SK-N-SH treated with all-trans-retinoic acid at 6 μM for 48 hours (cell line): ENCODE measurements at regions not wholly inside any gene's neighbourhood (a gene's known extent, or its start where the extent isn't known, plus 50 kb on each side); places are given as distances from the start of the nearest gene placed in this dataset.

Source experiments
- ARNTL ChIP-seq: fragments of 450-650 bp; formaldehyde crosslinking; IDR thresholded peaks from 2 replicates; pipeline ENCODE4 v1.5.0; 2020; ENCODE audit warnings: low read depth, mild to moderate bottlenecking, moderate library complexity, borderline replicate concordance
- ISL1 ChIP-seq: fragments of 250-450 bp; sonication (Bioruptor Pico); IDR thresholded peaks from 2 replicates; pipeline ENCODE4 v2.1.2; 2022; ENCODE audit warnings: mild to moderate bottlenecking, moderate library complexity
- PATZ1 ChIP-seq: fragments of 250-450 bp; sonication (Bioruptor Pico); IDR thresholded peaks from 2 replicates; pipeline ENCODE4 v1.8.0; 2020; ENCODE audit warnings: mild to moderate bottlenecking, moderate library complexity, borderline replicate concordance
- RARB ChIP-seq: fragments of 250-450 bp; sonication (Bioruptor Pico); IDR thresholded peaks from 2 replicates; pipeline ENCODE4 v1.8.0; 2021; ENCODE audit warnings: mild to moderate bottlenecking, moderate library complexity
- ZFP3 ChIP-seq: fragments of 250-450 bp; sonication (Bioruptor Pico); IDR thresholded peaks from 2 replicates; pipeline ENCODE4 v1.5.0; 2020; ENCODE audit warnings: mild to moderate bottlenecking, moderate library complexity
- ZFP30 ChIP-seq: fragments of 450-650 bp; formaldehyde crosslinking; IDR thresholded peaks from 2 replicates; pipeline ENCODE4 v1.5.0; 2022; ENCODE audit warnings: mild to moderate bottlenecking, moderate library complexity

- TF ChIP-seq ZFP30 (CRISPR knock-in tag): no peak
- TF ChIP-seq PATZ1 (CRISPR knock-in tag): no peak
- no peak for TF ChIP-seq RARB (CRISPR knock-in tag)
- TF ChIP-seq ZFP3 (CRISPR knock-in tag): no peak
- TF ChIP-seq ARNTL (CRISPR knock-in tag): no peak
- TF ChIP-seq ISL1: no peak
These were observed 470.6 kb downstream of the PSAT1 start for GRCh38 chr9:78767490-78767889.
